Hepatocyte (in vitro differentiated cells): ENCODE measurements at regions not wholly inside any gene's neighbourhood (a gene's known extent, or its start where the extent isn't known, plus 50 kb on each side); places are given as distances from the start of the nearest gene placed in this dataset.

ENCODE experiments used
- CTCF ChIP-seq: fragments of 200-600 bp; sonication (generic); IDR thresholded peaks from 2 replicates; pipeline ENCODE4 v1.5.1; 2016; ENCODE audit warnings: antibody characterized with exemption, mild to moderate bottlenecking; ENCODE audit not compliant: poor library complexity
- EZH2 ChIP-seq: fragments of 200-600 bp; sonication (generic); IDR thresholded peaks from 2 replicates; pipeline ENCODE4 v1.6.1; 2016; ENCODE audit warnings: antibody characterized with exemption, mild to moderate bottlenecking, borderline replicate concordance
- EZH2phosphoT487 ChIP-seq: fragments of 200-600 bp; sonication (generic); IDR thresholded peaks from one replicate; pipeline ENCODE4 v1.6.1; 2018; ENCODE audit warnings: antibody characterized with exemption, mild to moderate bottlenecking, low read depth, moderate library complexity; ENCODE audit not compliant: unreplicated experiment, severe bottlenecking

GRCh38 chr4:124282301-124282898, 430.1 kb downstream of the ANKRD50 start:
- TF ChIP-seq CTCF (no peak), EZH2phosphoT487 (no peak), EZH2 (no peak)
